Skeletal muscle cell (primary cell): ENCODE measurements at regions not wholly inside any gene's neighbourhood (a gene's known extent, or its start where the extent isn't known, plus 50 kb on each side); places are given as distances from the start of the nearest gene placed in this dataset.

Source experiments
- DNase-seq: peaks from one replicate; pipeline ENCODE4 v3.0.0-alpha.2; 2010; ENCODE audit warnings: low read depth
- H3K4me3 ChIP-seq: 2 replicates; pipeline ENCODE4 v1.5.1; 2011; ENCODE audit warnings: low read depth, mild to moderate bottlenecking, control low read depth, low read length, moderate library complexity

GRCh38 chr11:134532131-134532920 is 120.3 kb upstream of the B3GAT1 start:
- DNase-seq: no peak
- no peak overlapping the region for H3K4me3 ChIP-seq

- DNase-seq: no peak
- no peak overlapping the region for H3K4me3 ChIP-seq
Observed at GRCh38 chr11:134531327-134532130, 119.5 kb upstream of the B3GAT1 start.

GRCh38 chr11:134530636-134531326 is 118.7 kb upstream of the B3GAT1 start:
- no peak overlapping the region for H3K4me3 ChIP-seq
- no peak for DNase-seq

GRCh38 chr11:134529212-134530096 is 117.4 kb upstream of the B3GAT1 start:
- DNase-seq: no peak
- H3K4me3 ChIP-seq: no peak overlapping the region

GRCh38 chr11:134528453-134528852 is 116.4 kb upstream of the B3GAT1 start:
- DNase-seq: no peak
- no peak overlapping the region for H3K4me3 ChIP-seq

GRCh38 chr11:134527382-134528243 is 115.6 kb upstream of the B3GAT1 start:
- no peak overlapping the region for H3K4me3 ChIP-seq
- no peak for DNase-seq

GRCh38 chr11:134524896-134525845 is 113.1 kb upstream of the B3GAT1 start:
- H3K4me3 ChIP-seq: no peak overlapping the region
- no peak for DNase-seq

GRCh38 chr11:134524201-134524600 is 112.2 kb upstream of the B3GAT1 start:
- no peak for DNase-seq
- H3K4me3 ChIP-seq: no peak overlapping the region

GRCh38 chr11:134522782-134523570 is 110.9 kb upstream of the B3GAT1 start:
- no peak for DNase-seq
- H3K4me3 ChIP-seq: no peak overlapping the region

GRCh38 chr11:134521452-134522289 is 109.6 kb upstream of the B3GAT1 start:
- no peak for DNase-seq
- no peak overlapping the region for H3K4me3 ChIP-seq

GRCh38 chr11:134521001-134521400 is 109.0 kb upstream of the B3GAT1 start:
- H3K4me3 ChIP-seq: no peak overlapping the region
- DNase-seq: no peak

GRCh38 chr11:134519788-134520187 is 107.7 kb upstream of the B3GAT1 start:
- H3K4me3 ChIP-seq: no peak overlapping the region
- no peak for DNase-seq

GRCh38 chr11:134519390-134519750 is 107.3 kb upstream of the B3GAT1 start:
- DNase-seq: no peak
- H3K4me3 ChIP-seq: no peak overlapping the region

GRCh38 chr11:134518616-134519389 is 106.8 kb upstream of the B3GAT1 start:
- no peak overlapping the region for H3K4me3 ChIP-seq
- DNase-seq: no peak

- H3K4me3 ChIP-seq: no peak overlapping the region
- no peak for DNase-seq
Observed at GRCh38 chr11:134517621-134518293, 105.7 kb upstream of the B3GAT1 start.
